SJSA1 (cell line): ENCODE measurements at regions not wholly inside any gene's neighbourhood (a gene's known extent, or its start where the extent isn't known, plus 50 kb on each side); places are given as distances from the start of the nearest gene placed in this dataset.

Experiments
- DNase-seq, 2 experiments: peaks; one replicate each; pipeline ENCODE4 v3.0.0-alpha.2; 2015 to 2020; ENCODE audit warnings: low spot score in 2 of 2, low read depth in 1 of 2
- H3K27ac ChIP-seq: fragments of 250-450 bp; sonication (Bioruptor Pico); 2 replicates; pipeline ENCODE4 v1.5.1; 2020; ENCODE audit warnings: mild to moderate bottlenecking, moderate library complexity
- H3K27me3 ChIP-seq: fragments of 250-450 bp; sonication (Bioruptor Pico); replicated peaks from 2 replicates; pipeline ENCODE4 v1.5.1; 2020; ENCODE audit warnings: mild to moderate bottlenecking, moderate library complexity
- H3K36me3 ChIP-seq: fragments of 250-450 bp; sonication (Bioruptor Pico); 2 replicates; pipeline ENCODE4 v1.5.1; 2020; ENCODE audit warnings: mild to moderate bottlenecking
- H3K4me1 ChIP-seq: fragments of 250-450 bp; sonication (Bioruptor Pico); replicated peaks from 2 replicates; pipeline ENCODE4 v1.6.1; 2021; ENCODE audit warnings: mild to moderate bottlenecking
- H3K4me3 ChIP-seq: fragments of 250-450 bp; sonication (Bioruptor Pico); 2 replicates; pipeline ENCODE4 v1.5.1; 2020; ENCODE audit warnings: mild to moderate bottlenecking
- H3K9me3 ChIP-seq: fragments of 250-450 bp; sonication (Bioruptor Pico); replicated peaks from 2 replicates; pipeline ENCODE4 v1.5.1; 2020; ENCODE audit warnings: mild to moderate bottlenecking

- Histone ChIP-seq H3K4me3 (no peak overlapping the region), H3K4me1 (peaks cover 17% of the 10 kb centered on the region), H3K27ac (no peak overlapping the region), H3K9me3 (no peaks in the 10 kb centered on the region), H3K36me3 (no peaks in the 10 kb centered on the region), H3K27me3 (no peaks in the 10 kb centered on the region)
- no peak for DNase-seq
Observed at GRCh38 chr12:66033151-66033550, 97.4 kb downstream of the LLPH start.

GRCh38 chr12:66032739-66033138 is 97.8 kb downstream of the LLPH start:
- Histone ChIP-seq H3K27ac (no peak overlapping the region), H3K27me3 (no peaks in the 10 kb centered on the region), H3K4me1 (peaks cover 17% of the 10 kb centered on the region), H3K4me3 (no peak overlapping the region), H3K9me3 (no peaks in the 10 kb centered on the region), H3K36me3 (no peaks in the 10 kb centered on the region)
- no peak for DNase-seq

- no peak overlapping the region for H3K27ac ChIP-seq
- H3K27me3 ChIP-seq: no peaks in the 10 kb centered on the region
- no peaks in the 10 kb centered on the region for H3K36me3 ChIP-seq
- DNase-seq: no peak
- H3K4me1 ChIP-seq: peaks cover 2% of the 10 kb centered on the region
- no peaks in the 10 kb centered on the region for H3K9me3 ChIP-seq
- H3K4me3 ChIP-seq: no peak overlapping the region
Observed at GRCh38 chr12:66030217-66030781, 100.3 kb downstream of the LLPH start.

- no peak for DNase-seq
- Histone ChIP-seq H3K27me3 (no peaks in the 10 kb centered on the region), H3K4me3 (no peak overlapping the region), H3K36me3 (no peaks in the 10 kb centered on the region), H3K4me1 (0 out of 2 replicates have a peak, but pooled peaks cover 4% of the 10 kb centered on the region), H3K9me3 (no peaks in the 10 kb centered on the region), H3K27ac (no peak overlapping the region)
Observed at GRCh38 chr12:66028390-66028789, 102.2 kb downstream of the LLPH start.

- no peak overlapping the region for H3K27ac ChIP-seq
- H3K36me3 ChIP-seq: no peaks in the 10 kb centered on the region
- DNase-seq: no peak
Observed at GRCh38 chr12:66025477-66025876, 105.1 kb downstream of the LLPH start.

GRCh38 chr12:66024949-66025348 is 105.6 kb downstream of the LLPH start:
- Histone ChIP-seq H3K27ac (no peak overlapping the region), H3K9me3 (no peaks in the 10 kb centered on the region), H3K36me3 (no peaks in the 10 kb centered on the region), H3K27me3 (no peaks in the 10 kb centered on the region), H3K4me3 (no peak overlapping the region), H3K4me1 (0 out of 2 replicates have a peak, but pooled peaks cover 4% of the 10 kb centered on the region)
- no peak for DNase-seq

More at GRCh38 chr12:66025477-66025876, 105.1 kb downstream of the LLPH start:
- Histone ChIP-seq H3K9me3 (no peaks in the 10 kb centered on the region), H3K4me1 (0 out of 2 replicates have a peak, but pooled peaks cover 4% of the 10 kb centered on the region), H3K27me3 (no peaks in the 10 kb centered on the region), H3K4me3 (no peak overlapping the region)

GRCh38 chr12:66020481-66020880 is 110.1 kb downstream of the LLPH start:
- Histone ChIP-seq H3K27ac (no peak overlapping the region), H3K9me3 (no peaks in the 10 kb centered on the region), H3K36me3 (no peaks in the 10 kb centered on the region), H3K4me1 (0 out of 2 replicates have a peak, but pooled peaks cover 4% of the 10 kb centered on the region), H3K27me3 (no peaks in the 10 kb centered on the region), H3K4me3 (no peak overlapping the region)
- no peak for DNase-seq

GRCh38 chr12:66017736-66018135 is 112.8 kb downstream of the LLPH start:
- Histone ChIP-seq H3K36me3 (no peaks in the 10 kb centered on the region), H3K4me3 (no peak overlapping the region), H3K27ac (no peak overlapping the region), H3K27me3 (no peaks in the 10 kb centered on the region), H3K4me1 (peaks cover 15% of the 10 kb centered on the region), H3K9me3 (no peaks in the 10 kb centered on the region)
- DNase-seq: no peak
